ENCODE measurements at regions not wholly inside any gene's neighbourhood (a gene's known extent, or its start where the extent isn't known, plus 50 kb on each side); places are given as distances from the start of the nearest gene placed in this dataset.

DNA sequence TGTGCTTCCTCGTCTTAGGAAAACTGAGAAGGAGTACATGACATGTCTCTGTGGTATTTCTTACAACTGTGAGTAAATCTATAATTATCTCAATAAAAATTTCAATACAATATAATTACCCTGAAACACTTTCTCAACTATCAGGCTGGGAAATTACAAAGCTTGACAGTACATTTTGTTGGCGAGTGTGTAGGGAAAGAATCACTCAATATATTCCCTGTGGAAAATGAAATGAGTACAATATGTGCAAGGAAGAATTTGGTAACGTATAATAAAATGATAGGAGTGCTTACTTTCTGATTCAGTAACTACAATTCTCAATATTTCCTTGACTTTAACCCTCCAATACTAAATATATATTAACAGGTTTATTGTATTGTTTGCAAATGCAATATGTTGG is 818.2 kb upstream of the CADM2 start:
- Histone ChIP-seq H3K4me1 (no peaks in the 10 kb centered on the region), H3K36me3 (no peaks in the 10 kb centered on the region), H3K27me3 (no peaks in the 10 kb centered on the region), H3K27ac (no peak overlapping the region), H3K4me3 (no peak overlapping the region), H3K9me3 (no peaks in the 10 kb centered on the region)
- no peak for ATAC-seq
- intact Hi-C loops (cut with DNase I), result no loop called here
- DNase-seq, result no peak
- TF ChIP-seq, protein P1, sequence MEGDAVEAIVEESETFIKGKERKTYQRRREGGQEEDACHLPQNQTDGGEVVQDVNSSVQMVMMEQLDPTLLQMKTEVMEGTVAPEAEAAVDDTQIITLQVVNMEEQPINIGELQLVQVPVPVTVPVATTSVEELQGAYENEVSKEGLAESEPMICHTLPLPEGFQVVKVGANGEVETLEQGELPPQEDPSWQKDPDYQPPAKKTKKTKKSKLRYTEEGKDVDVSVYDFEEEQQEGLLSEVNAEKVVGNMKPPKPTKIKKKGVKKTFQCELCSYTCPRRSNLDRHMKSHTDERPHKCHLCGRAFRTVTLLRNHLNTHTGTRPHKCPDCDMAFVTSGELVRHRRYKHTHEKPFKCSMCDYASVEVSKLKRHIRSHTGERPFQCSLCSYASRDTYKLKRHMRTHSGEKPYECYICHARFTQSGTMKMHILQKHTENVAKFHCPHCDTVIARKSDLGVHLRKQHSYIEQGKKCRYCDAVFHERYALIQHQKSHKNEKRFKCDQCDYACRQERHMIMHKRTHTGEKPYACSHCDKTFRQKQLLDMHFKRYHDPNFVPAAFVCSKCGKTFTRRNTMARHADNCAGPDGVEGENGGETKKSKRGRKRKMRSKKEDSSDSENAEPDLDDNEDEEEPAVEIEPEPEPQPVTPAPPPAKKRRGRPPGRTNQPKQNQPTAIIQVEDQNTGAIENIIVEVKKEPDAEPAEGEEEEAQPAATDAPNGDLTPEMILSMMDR (IDR thresholded peaks at IDR 0.05), result no peak

DNA sequence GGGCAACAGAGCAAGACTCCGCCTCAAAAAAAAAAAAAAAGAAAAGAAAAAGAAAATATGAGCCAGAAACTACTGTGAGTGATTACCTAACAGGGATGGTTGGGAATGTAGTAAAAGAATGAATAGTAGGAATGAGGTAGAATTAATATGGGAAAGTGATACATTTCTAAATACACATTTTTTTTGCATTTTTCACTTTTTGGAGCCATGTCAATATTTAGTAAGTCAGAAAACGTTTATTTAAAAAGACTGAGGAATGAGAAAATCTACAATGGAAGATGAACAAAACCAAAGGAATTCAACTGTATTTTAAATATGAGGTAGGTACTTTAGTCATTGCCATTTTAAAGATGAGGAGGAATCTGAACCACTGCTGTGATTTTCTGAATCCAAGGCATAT is 817.2 kb upstream of the CADM2 start:
- intact Hi-C loops (cut with DNase I), result no loop called here
- no peaks in the 10 kb centered on the region for H3K4me1 ChIP-seq
- TF ChIP-seq, protein P1 (IDR thresholded peaks at IDR 0.05), result no peak

DNA sequence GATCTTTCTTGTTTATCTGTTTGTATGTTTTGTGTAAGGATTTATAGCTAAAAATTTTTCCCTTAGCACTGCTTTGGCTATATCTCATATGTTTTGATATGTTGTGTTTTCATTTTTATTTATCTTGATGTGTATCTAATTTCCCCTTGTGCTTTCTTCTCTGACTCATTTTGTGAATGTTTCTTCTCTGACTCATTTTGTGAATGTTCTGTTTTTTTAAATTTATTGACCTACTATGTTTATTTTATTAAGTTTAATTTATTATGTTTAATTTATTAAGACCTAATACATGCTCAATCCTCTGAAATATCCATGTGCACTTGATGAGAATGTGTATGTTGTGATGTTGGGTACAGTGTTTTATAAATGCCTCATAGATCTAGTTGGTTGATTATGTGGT is 793.5 kb upstream of the CADM2 start:
- intact Hi-C loops (cut with DNase I), result no loop called here
- H3K27me3 ChIP-seq, result no peaks in the 10 kb centered on the region
- ATAC-seq (no peak), DNase-seq (no peak)
- TF ChIP-seq, protein P1 (IDR thresholded peaks at IDR 0.05), result no peak
- no peaks in the 10 kb centered on the region for H3K36me3 ChIP-seq
- H3K27ac ChIP-seq, result no peak overlapping the region
- no peaks in the 10 kb centered on the region for H3K4me1 ChIP-seq
- H3K9me3 ChIP-seq, result peaks cover 0 to 6% of the 10 kb centered on the region in 2 donors
- no peak overlapping the region for H3K4me3 ChIP-seq

More for the DNA sequence above, 817.2 kb upstream of the CADM2 start:
- no peaks in the 10 kb centered on the region for H3K27me3 ChIP-seq
- H3K9me3 ChIP-seq, result no peaks in the 10 kb centered on the region
- DNase-seq, result no peak
- ATAC-seq, result no peak
- H3K27ac ChIP-seq, result no peak overlapping the region
- H3K36me3 ChIP-seq, result no peaks in the 10 kb centered on the region
- no peak overlapping the region for H3K4me3 ChIP-seq

DNA sequence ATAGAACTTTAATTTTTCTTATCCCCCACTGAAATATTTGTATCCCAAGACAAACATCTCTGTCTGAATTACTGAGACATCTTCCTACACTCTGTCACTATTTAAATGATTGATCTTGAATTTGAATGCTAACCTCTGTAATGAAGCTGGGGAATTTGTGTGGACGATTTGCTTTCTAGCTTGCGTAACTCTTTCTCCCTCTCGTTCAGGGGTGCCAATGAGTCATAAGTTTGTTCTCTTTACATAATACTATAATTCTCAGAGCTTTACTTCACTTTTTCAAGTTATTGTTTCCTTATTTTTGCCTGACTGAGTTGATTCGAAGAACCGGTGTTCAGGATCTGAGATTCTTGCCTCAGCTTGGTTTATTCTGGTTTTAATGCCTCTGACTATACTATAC is 783.3 kb upstream of the CADM2 start:
- no peaks in the 10 kb centered on the region for H3K4me1 ChIP-seq
- TF ChIP-seq, protein P1 (IDR thresholded peaks at IDR 0.05), result no peak
- H3K36me3 ChIP-seq, result no peaks in the 10 kb centered on the region
- ATAC-seq, result no peak
- H3K27me3 ChIP-seq, result no peaks in the 10 kb centered on the region
- no peak overlapping the region for H3K27ac ChIP-seq
- no peak for DNase-seq
- H3K4me3 ChIP-seq, result no peak overlapping the region
- intact Hi-C loops (cut with DNase I), result no loop called here
- peaks cover 0 to 13% of the 10 kb centered on the region in 2 donors for H3K9me3 ChIP-seq

DNA sequence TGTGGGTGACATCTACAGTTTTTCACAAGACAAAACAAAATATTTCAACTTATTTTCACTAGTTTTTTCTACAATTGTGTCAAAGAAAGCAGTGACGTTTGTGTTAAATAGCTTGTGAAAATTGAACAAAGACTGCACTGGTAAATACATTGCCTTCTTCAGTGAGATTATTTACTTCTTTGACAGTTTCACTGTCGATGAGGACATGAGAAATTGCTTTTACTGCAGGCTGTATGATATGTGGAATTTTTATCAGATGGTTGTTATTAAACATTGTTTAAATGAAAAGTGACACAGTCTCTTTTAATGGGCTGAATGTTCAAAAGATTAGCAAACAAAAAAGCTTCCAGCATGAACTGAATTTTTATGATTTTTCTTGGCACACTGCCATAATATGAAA is 773.9 kb upstream of the CADM2 start:
- no peaks in the 10 kb centered on the region for H3K27me3 ChIP-seq
- no peak overlapping the region for H3K4me3 ChIP-seq
- DNase-seq (no peak), ATAC-seq (no peak)
- intact Hi-C loops (cut with DNase I), result no loop called here
- no peaks in the 10 kb centered on the region for H3K4me1 ChIP-seq
- H3K9me3 ChIP-seq, result peaks cover 0 to 5% of the 10 kb centered on the region in 2 donors
- no peak overlapping the region for H3K27ac ChIP-seq
- H3K36me3 ChIP-seq, result no peaks in the 10 kb centered on the region
- TF ChIP-seq, protein P1 (IDR thresholded peaks at IDR 0.05), result no peak

Measured in left lung (tissue), 4 donors.